Upper lobe of left lung (tissue), 6 donors: ENCODE measurements at regions not wholly inside any gene's neighbourhood (a gene's known extent, or its start where the extent isn't known, plus 50 kb on each side); places are given as distances from the start of the nearest gene placed in this dataset.
A peak's percentile ranks its signal among the peaks of the same experiment; 100 is the strongest.

Experiments used
- ATAC-seq, 2 donors: fragments of 200-7000 bp; cut with Tn5 transposase; one replicate each; pipeline ENCODE4 v1.9.1; 2022; ENCODE audit warnings: mild to moderate bottlenecking in 2 of 2, moderate library complexity in 2 of 2; ENCODE audit not compliant: low FRiP score in 2 of 2
- DNase-seq, 2 donors: peaks; one replicate each; pipeline ENCODE4 v3.0.0-alpha.2; 2019 to 2020
- H3K27ac ChIP-seq, 4 donors: fragments of 200-600 bp; sonication (generic); one replicate each; pipeline ENCODE4 v1.5.1; 2016 to 2019
- H3K27me3 ChIP-seq, 4 donors: fragments of 200-600 bp; sonication (generic); one replicate each; pipeline ENCODE4 v1.5.1; 2017 to 2019
- H3K36me3 ChIP-seq, 4 donors: fragments of 200-600 bp; sonication (generic); one replicate each; pipeline ENCODE4 v1.5.1; 2016 to 2019
- H3K4me1 ChIP-seq, 4 donors: fragments of 200-600 bp; sonication (generic); one replicate each; pipeline ENCODE4 v1.5.1; 2018 to 2019
- H3K4me3 ChIP-seq, 4 donors: fragments of 200-600 bp; sonication (generic); one replicate each; pipeline ENCODE4 v1.5.1; 2017 to 2019; ENCODE audit warnings: mild to moderate bottlenecking in 2 of 4, moderate library complexity in 1 of 4
- H3K9me3 ChIP-seq, 4 donors: fragments of 200-600 bp; sonication (generic); one replicate each; pipeline ENCODE4 v1.5.1; 2018 to 2019
- CTCF ChIP-seq, 6 experiments: fragments of 450-650 bp in 4 of 6; fragments of 200-600 bp in 2 of 6; sonication (generic) in 2 of 6; IDR thresholded peaks; one replicate each; pipeline ENCODE4 v1.5.1; 2016 to 2019; ENCODE audit warnings: antibody characterized with exemption in 6 of 6
- EP300 ChIP-seq, 4 donors: sonication (generic); formaldehyde crosslinking; IDR thresholded peaks; one replicate each; pipeline ENCODE4 v1.5.1; 2017; ENCODE audit warnings: antibody characterized with exemption in 4 of 4, control low read depth in 2 of 4
- POLR2A ChIP-seq, 4 donors: fragments of 450-650 bp; IDR thresholded peaks; one replicate each; pipeline ENCODE4 v1.5.1; 2016 to 2017; ENCODE audit warnings: antibody characterized with exemption in 4 of 4, mild to moderate bottlenecking in 2 of 4
- POLR2AphosphoS5 ChIP-seq, 2 donors: sonication (generic); formaldehyde crosslinking; IDR thresholded peaks; one replicate each; pipeline ENCODE4 v1.5.1; 2017; ENCODE audit warnings: antibody characterized with exemption in 2 of 2
- WGBS, 2 donors: methylation state at CpG; one replicate each; pipeline ENCODE4 v1.1.5; 2017 to 2018; 5-methylcytosine and 5-hydroxymethylcytosine counted together
- donor health status: DM: no; HTN: no; CAD: no; lungs with moderate emphysema.
- donor health status: DM: no; HTN: yes; CAD: no; lungs with severe emphysema.

- no peaks in the 10 kb centered on the region for H3K4me1 ChIP-seq
- H3K27me3 ChIP-seq, result no peaks in the 10 kb centered on the region
- DNase-seq, result no peak
- WGBS, 2 donors, result 50 to 60% methylated on average over 1 of the region's 1 CpG
- TF ChIP-seq EP300 (IDR thresholded peaks at IDR 0.05) (no peak), CTCF (IDR thresholded peaks at IDR 0.05) (no peak), POLR2AphosphoS5 (IDR thresholded peaks at IDR 0.05) (no peak), POLR2A (IDR thresholded peaks at IDR 0.05) (no peak)
- peaks cover 0 to 4% (median 0%) of the 10 kb centered on the region in 4 donors for H3K9me3 ChIP-seq
- H3K27ac ChIP-seq, result no peak overlapping the region
- no peaks in the 10 kb centered on the region for H3K36me3 ChIP-seq
- peak; percentile 43 to 63 for ATAC-seq
- no peak overlapping the region for H3K4me3 ChIP-seq
Measured at GRCh38 chr13:47592256-47592655, 408.8 kb downstream of the SUCLA2 start.

GRCh38 chr13:47588676-47589075 is 412.4 kb downstream of the SUCLA2 start:
- Histone ChIP-seq H3K4me3 (no peak overlapping the region), H3K9me3 (no peaks in the 10 kb centered on the region), H3K36me3 (no peaks in the 10 kb centered on the region), H3K4me1 (no peaks in the 10 kb centered on the region), H3K27me3 (no peaks in the 10 kb centered on the region), H3K27ac (no peak overlapping the region)
- ATAC-seq, result no peak
- TF ChIP-seq POLR2AphosphoS5 (IDR thresholded peaks at IDR 0.05) (no peak), POLR2A (IDR thresholded peaks at IDR 0.05) (no peak), EP300 (IDR thresholded peaks at IDR 0.05) (no peak), CTCF (IDR thresholded peaks at IDR 0.05) (no peak)
- no peak for DNase-seq

- Histone ChIP-seq H3K4me1 (no peaks in the 10 kb centered on the region), H3K27me3 (no peaks in the 10 kb centered on the region), H3K9me3 (peaks cover 0 to 46% (median 24%) of the 10 kb centered on the region in 4 donors), H3K4me3 (no peak overlapping the region), H3K27ac (no peak overlapping the region), H3K36me3 (no peaks in the 10 kb centered on the region)
- ATAC-seq (no peak), DNase-seq (no peak)
- no peak for TF ChIP-seq POLR2AphosphoS5 (IDR thresholded peaks at IDR 0.05)
- TF ChIP-seq CTCF (IDR thresholded peaks at IDR 0.05), result no peak
- TF ChIP-seq POLR2A (IDR thresholded peaks at IDR 0.05), result no peak
- TF ChIP-seq EP300 (IDR thresholded peaks at IDR 0.05), result no peak
- 44 to 62% methylated on average over 2 of the region's 2 CpGs for WGBS, 2 donors
Measured at GRCh38 chr13:47572375-47572774, 428.7 kb downstream of the SUCLA2 start.

GRCh38 chr13:47564041-47564440 is 437.0 kb downstream of the SUCLA2 start:
- H3K9me3 ChIP-seq, result peaks cover 0 to 10% (median 2%) of the 10 kb centered on the region in 4 donors
- no peak overlapping the region for H3K27ac ChIP-seq
- no peaks in the 10 kb centered on the region for H3K36me3 ChIP-seq
- TF ChIP-seq EP300 (IDR thresholded peaks at IDR 0.05) (no peak), POLR2AphosphoS5 (IDR thresholded peaks at IDR 0.05) (no peak), POLR2A (IDR thresholded peaks at IDR 0.05) (no peak), CTCF (IDR thresholded peaks at IDR 0.05) (no peak)
- no peaks in the 10 kb centered on the region for H3K4me1 ChIP-seq
- ATAC-seq (no peak), DNase-seq (no peak)
- H3K27me3 ChIP-seq, result no peaks in the 10 kb centered on the region
- H3K4me3 ChIP-seq, result no peak overlapping the region
- WGBS, 2 donors, result 39 to 46% methylated on average over 6 to 7 of the region's 7 CpGs

- ATAC-seq, result no peak
- WGBS, 2 donors, result 93 to 94% methylated on average over 2 to 3 of the region's 3 CpGs
- H3K27me3 ChIP-seq, result no peaks in the 10 kb centered on the region
Measured at GRCh38 chr13:47556703-47557102, 444.4 kb downstream of the SUCLA2 start.

More at GRCh38 chr13:47556703-47557102, 444.4 kb downstream of the SUCLA2 start:
- TF ChIP-seq POLR2A (IDR thresholded peaks at IDR 0.05) (no peak), EP300 (IDR thresholded peaks at IDR 0.05) (no peak), POLR2AphosphoS5 (IDR thresholded peaks at IDR 0.05) (no peak), CTCF (IDR thresholded peaks at IDR 0.05) (no peak)
- no peak for DNase-seq
- Histone ChIP-seq H3K36me3 (no peaks in the 10 kb centered on the region), H3K4me1 (no peaks in the 10 kb centered on the region), H3K27ac (no peak overlapping the region), H3K9me3 (no peaks in the 10 kb centered on the region), H3K4me3 (no peak overlapping the region)
